ENCODE measurements at regions not wholly inside any gene's neighbourhood (a gene's known extent, or its start where the extent isn't known, plus 50 kb on each side); places are given as distances from the start of the nearest gene placed in this dataset.
"Not testable (repeated sequence)": the region's sequence is repeated elsewhere in the genome, so short reads cannot be mapped to it uniquely, and the experiment has no call there.

DNA sequence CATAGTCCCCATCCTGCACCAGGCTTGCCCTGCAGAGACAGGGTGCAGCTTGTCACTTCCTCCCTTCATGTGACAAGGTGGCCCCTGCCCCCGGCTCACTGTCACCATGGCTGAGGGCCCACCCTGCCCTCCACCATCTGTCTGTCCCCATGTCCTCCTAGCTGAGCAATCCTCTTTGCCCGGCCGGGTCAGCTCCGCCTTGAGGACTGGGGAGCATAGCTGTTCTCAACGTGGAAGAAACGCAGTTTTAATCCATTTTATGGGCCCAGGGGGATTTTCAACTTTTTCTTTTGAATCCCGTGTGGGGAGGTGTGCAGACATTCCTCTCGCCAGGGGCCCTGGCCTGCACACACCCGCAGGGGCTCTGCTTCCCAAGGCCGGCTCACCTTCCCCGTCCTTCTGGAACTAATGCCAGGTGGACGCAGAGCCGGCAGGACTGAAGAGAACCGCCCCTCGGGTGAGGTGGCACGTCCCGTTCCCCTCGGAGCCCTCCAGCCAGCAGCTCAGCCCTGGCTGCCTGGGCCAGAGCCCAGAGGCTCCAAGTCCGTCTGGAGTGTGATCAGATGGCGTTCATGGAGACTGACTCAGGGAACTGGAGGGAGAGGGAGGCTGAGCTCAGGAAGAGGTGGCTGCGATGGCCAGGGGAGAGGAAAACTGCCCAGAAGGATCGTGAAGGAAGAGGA, 1108.7 kb downstream of the BRD1 start:
- TF ChIP-seq, protein P1, sequence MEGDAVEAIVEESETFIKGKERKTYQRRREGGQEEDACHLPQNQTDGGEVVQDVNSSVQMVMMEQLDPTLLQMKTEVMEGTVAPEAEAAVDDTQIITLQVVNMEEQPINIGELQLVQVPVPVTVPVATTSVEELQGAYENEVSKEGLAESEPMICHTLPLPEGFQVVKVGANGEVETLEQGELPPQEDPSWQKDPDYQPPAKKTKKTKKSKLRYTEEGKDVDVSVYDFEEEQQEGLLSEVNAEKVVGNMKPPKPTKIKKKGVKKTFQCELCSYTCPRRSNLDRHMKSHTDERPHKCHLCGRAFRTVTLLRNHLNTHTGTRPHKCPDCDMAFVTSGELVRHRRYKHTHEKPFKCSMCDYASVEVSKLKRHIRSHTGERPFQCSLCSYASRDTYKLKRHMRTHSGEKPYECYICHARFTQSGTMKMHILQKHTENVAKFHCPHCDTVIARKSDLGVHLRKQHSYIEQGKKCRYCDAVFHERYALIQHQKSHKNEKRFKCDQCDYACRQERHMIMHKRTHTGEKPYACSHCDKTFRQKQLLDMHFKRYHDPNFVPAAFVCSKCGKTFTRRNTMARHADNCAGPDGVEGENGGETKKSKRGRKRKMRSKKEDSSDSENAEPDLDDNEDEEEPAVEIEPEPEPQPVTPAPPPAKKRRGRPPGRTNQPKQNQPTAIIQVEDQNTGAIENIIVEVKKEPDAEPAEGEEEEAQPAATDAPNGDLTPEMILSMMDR (conservative IDR thresholded peaks at IDR 0.05) = no peak
- Mint-ChIP-seq H3K4me3 (no peak overlapping the region), H3K27ac (ENCODE audit: unreplicated experiment) (peak overlapping the region; percentile 50), H3K36me3 (ENCODE audit: low read depth) (peaks cover 15% of the 10 kb centered on the region), H3K9me3 (peaks cover 9% of the 10 kb centered on the region), H3K4me1 (peaks cover 25% of the 10 kb centered on the region), H3K27me3 (ENCODE audit: low read depth) (no peaks in the 10 kb centered on the region)
- DNase-seq (ENCODE audit: low read depth, low spot score) = no peak

- H3K9me3 Mint-ChIP-seq = peaks cover 9% of the 10 kb centered on the region
- H3K36me3 Mint-ChIP-seq (ENCODE audit: low read depth) = peaks cover 15% of the 10 kb centered on the region
- TF ChIP-seq, protein P1 (conservative IDR thresholded peaks at IDR 0.05) = no peak
- H3K27ac Mint-ChIP-seq (ENCODE audit: unreplicated experiment) = no peak overlapping the region
- H3K4me3 Mint-ChIP-seq = no peak overlapping the region
- H3K27me3 Mint-ChIP-seq (ENCODE audit: low read depth) = no peaks in the 10 kb centered on the region
- no peak for DNase-seq (ENCODE audit: low read depth, low spot score)
- H3K4me1 Mint-ChIP-seq = peaks cover 24% of the 10 kb centered on the region
Observed at GRCh38 chr22:48717883-48718817, 1109.5 kb downstream of the BRD1 start.

DNA sequence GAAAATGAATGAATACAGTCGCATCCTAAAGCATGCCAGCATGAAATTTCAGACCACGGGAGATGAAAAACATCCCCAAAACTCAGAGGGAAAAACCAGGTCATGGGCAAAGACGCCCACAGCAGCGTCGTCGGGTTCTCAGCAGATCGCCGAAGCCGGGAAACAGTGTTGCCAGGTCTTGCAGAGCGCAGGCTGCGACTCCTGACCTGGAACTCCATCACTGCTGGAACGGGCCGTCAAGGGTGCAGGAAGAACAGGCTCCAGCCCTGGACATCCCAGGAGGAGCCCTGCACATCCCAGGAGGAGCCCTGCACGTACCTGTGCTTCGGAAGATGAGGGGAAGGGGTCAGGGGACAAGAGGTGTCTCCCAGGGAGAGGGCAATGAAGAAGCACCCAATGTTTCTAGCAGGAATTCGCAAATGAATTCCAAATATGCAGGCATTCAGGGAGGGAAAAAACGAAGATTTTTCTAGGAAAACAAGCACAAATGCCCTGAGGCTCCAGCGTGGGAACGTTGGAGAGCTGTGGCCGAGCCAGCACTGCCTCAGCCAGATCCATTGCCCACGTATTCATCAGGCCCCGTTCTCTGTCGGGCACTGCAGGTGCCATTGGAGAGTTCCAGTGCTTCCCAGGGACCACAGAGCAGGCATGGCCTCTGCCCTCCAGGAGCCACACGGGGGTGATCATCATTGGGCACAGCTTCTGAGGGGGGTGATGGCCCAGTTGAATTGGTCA, 1110.4 kb downstream of the BRD1 start:
- peaks cover 9% of the 10 kb centered on the region for H3K9me3 Mint-ChIP-seq
- peak overlapping the region; percentile 78 for H3K27ac Mint-ChIP-seq (ENCODE audit: unreplicated experiment)
- H3K4me1 Mint-ChIP-seq = peaks cover 24% of the 10 kb centered on the region
- peaks cover 14% of the 10 kb centered on the region for H3K36me3 Mint-ChIP-seq (ENCODE audit: low read depth)
- no peak overlapping the region for H3K4me3 Mint-ChIP-seq
- no peak for DNase-seq (ENCODE audit: low read depth, low spot score)
- TF ChIP-seq, protein P1 (conservative IDR thresholded peaks at IDR 0.05) = no peak
- H3K27me3 Mint-ChIP-seq (ENCODE audit: low read depth) = no peaks in the 10 kb centered on the region

- not testable (repeated sequence) for H3K27ac Mint-ChIP-seq (ENCODE audit: unreplicated experiment); H3K9me3 Mint-ChIP-seq; H3K27me3 Mint-ChIP-seq (ENCODE audit: low read depth); DNase-seq (ENCODE audit: low read depth, low spot score); H3K4me3 Mint-ChIP-seq
- Mint-ChIP-seq H3K4me1 (peaks cover 24% of the 10 kb centered on the region), H3K36me3 (ENCODE audit: low read depth) (peaks cover 11% of the 10 kb centered on the region)
Observed at GRCh38 chr22:48716154-48716553, 1111.5 kb downstream of the BRD1 start.

- Mint-ChIP-seq H3K36me3 (ENCODE audit: low read depth) (peaks cover 11% of the 10 kb centered on the region), H3K4me1 (peaks cover 27% of the 10 kb centered on the region), H3K27me3 (ENCODE audit: low read depth) (no peaks in the 10 kb centered on the region), H3K27ac (ENCODE audit: unreplicated experiment) (no peak overlapping the region), H3K4me3 (no peak overlapping the region), H3K9me3 (peaks cover 7% of the 10 kb centered on the region)
- TF ChIP-seq, protein P1 (conservative IDR thresholded peaks at IDR 0.05) = no peak
- no peak for DNase-seq (ENCODE audit: low read depth, low spot score)
Observed at GRCh38 chr22:48715511-48715910, 1112.2 kb downstream of the BRD1 start.

Measured in neural crest cell (in vitro differentiated cells).